GM06990 (cell line): ENCODE measurements at regions not wholly inside any gene's neighbourhood (a gene's known extent, or its start where the extent isn't known, plus 50 kb on each side); places are given as distances from the start of the nearest gene placed in this dataset.

ENCODE experiments used
- DNase-seq: peaks from one replicate; pipeline ENCODE4 v3.0.0-alpha.2; 2011; ENCODE audit not compliant: insufficient read length; ENCODE audit errors: extremely low read depth
- H3K27me3 ChIP-seq: replicated peaks from 2 replicates; pipeline ENCODE4 v1.6.0; 2011; ENCODE audit warnings: low read length; ENCODE audit not compliant: control insufficient read depth, insufficient read depth
- H3K36me3 ChIP-seq: 2 replicates; pipeline ENCODE4 v1.5.1; 2011; ENCODE audit warnings: low read length; ENCODE audit not compliant: control insufficient read depth, insufficient read depth
- H3K4me3 ChIP-seq: replicated peaks from 2 replicates; pipeline ENCODE4 v1.5.1; 2011; ENCODE audit warnings: low read depth, mild to moderate bottlenecking, control low read depth, low read length
- CTCF ChIP-seq: IDR thresholded peaks from 2 replicates; pipeline ENCODE4 v1.5.1; 2011; ENCODE audit warnings: low read length, control low read depth, mild to moderate bottlenecking, inconsistent platforms; ENCODE audit not compliant: insufficient read depth, poor library complexity, severe bottlenecking

GRCh38 chr11:122207921-122208764, 92.1 kb upstream of the BLID start:
- H3K27me3 ChIP-seq = no peaks in the 10 kb centered on the region; the same call in 1 of the 2 replicates
- H3K36me3 ChIP-seq = no peaks in the 10 kb centered on the region
- no peak overlapping the region for H3K4me3 ChIP-seq
- TF ChIP-seq CTCF = no peak
- no peak for DNase-seq

DNA sequence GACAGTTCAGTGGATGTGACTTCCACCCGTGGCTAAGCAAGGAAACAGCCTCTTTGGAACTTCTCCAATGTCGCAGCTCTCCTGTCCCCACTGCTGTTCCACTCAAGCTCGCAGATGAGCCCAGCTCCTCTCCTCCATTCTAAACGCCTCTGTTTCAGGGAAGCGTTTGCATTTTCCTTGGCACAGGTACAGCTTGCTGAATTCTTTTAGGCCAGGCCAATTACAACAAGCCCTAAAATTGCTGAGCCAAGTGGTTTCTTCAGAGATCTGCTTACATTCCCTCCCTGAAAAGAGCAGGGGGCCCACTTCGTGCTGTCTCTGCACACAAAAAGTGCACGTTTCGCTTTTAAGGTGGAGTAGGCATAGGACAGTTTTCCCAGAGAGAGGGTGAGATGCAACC, 91.5 kb upstream of the BLID start:
- H3K36me3 ChIP-seq = no peaks in the 10 kb centered on the region
- no peak for DNase-seq
- no peaks in the 10 kb centered on the region; the same call in 1 of the 2 replicates for H3K27me3 ChIP-seq
- H3K4me3 ChIP-seq = no peak overlapping the region
- TF ChIP-seq CTCF = no peak

GRCh38 chr11:122205036-122205435, 89.0 kb upstream of the BLID start:
- TF ChIP-seq CTCF = no peak
- Histone ChIP-seq H3K36me3 (no peaks in the 10 kb centered on the region), H3K4me3 (no peak overlapping the region), H3K27me3 (no peaks in the 10 kb centered on the region; the same call in 1 of the 2 replicates)
- no peak for DNase-seq

GRCh38 chr11:122204206-122204605, 88.2 kb upstream of the BLID start:
- TF ChIP-seq CTCF = no peak
- H3K27me3 ChIP-seq = no peaks in the 10 kb centered on the region; the same call in 1 of the 2 replicates
- DNase-seq = no peak
- H3K4me3 ChIP-seq = no peak overlapping the region
- H3K36me3 ChIP-seq = no peaks in the 10 kb centered on the region

GRCh38 chr11:122202951-122203456, 87.0 kb upstream of the BLID start:
- H3K27me3 ChIP-seq = no peaks in the 10 kb centered on the region; the same call in 1 of the 2 replicates
- H3K36me3 ChIP-seq = no peaks in the 10 kb centered on the region
- TF ChIP-seq CTCF = peak; percentile 94
- no peak overlapping the region for H3K4me3 ChIP-seq
- DNase-seq = peak; percentile 11
